Sigmoid colon (tissue), 6 donors: ENCODE measurements at regions not wholly inside any gene's neighbourhood (a gene's known extent, or its start where the extent isn't known, plus 50 kb on each side); places are given as distances from the start of the nearest gene placed in this dataset.

Experiments used
- DNase-seq: peaks from one replicate; pipeline ENCODE4 v3.0.0-alpha.2; 2019
- H3K27ac ChIP-seq, 4 donors: fragments of 200-600 bp; sonication (generic); one replicate each; pipeline ENCODE4 v1.5.1; 2016 to 2019; ENCODE audit warnings: mild to moderate bottlenecking in 1 of 4
- H3K27me3 ChIP-seq, 3 donors: fragments of 200-600 bp; sonication (generic); one replicate each; pipeline ENCODE4 v1.5.1; 2019; ENCODE audit warnings: mild to moderate bottlenecking in 1 of 3
- H3K36me3 ChIP-seq, 4 donors: fragments of 200-600 bp; sonication (generic); one replicate each; pipeline ENCODE4 v1.5.1; 2016 to 2019
- H3K4me1 ChIP-seq, 4 donors: fragments of 200-600 bp; sonication (generic); one replicate each; pipeline ENCODE4 v1.5.1; 2017 to 2019
- H3K4me3 ChIP-seq, 4 donors: fragments of 200-600 bp; sonication (generic); one replicate each; pipeline ENCODE4 v1.5.1; 2017 to 2019; ENCODE audit warnings: mild to moderate bottlenecking in 2 of 4, moderate library complexity in 1 of 4
- H3K9me3 ChIP-seq, 4 donors: fragments of 200-600 bp in 3 of 4; sonication (generic) in 3 of 4; one replicate each; pipeline versions ENCODE4 v1.5.1 to v1.6.1; 2013 to 2019
- EP300 ChIP-seq, 4 donors: sonication (generic); formaldehyde crosslinking; IDR thresholded peaks; one replicate each; pipeline ENCODE4 v1.6.1; 2017; ENCODE audit warnings: antibody characterized with exemption in 4 of 4
- POLR2A ChIP-seq, 2 donors: fragments of 450-650 bp; IDR thresholded peaks; one replicate each; pipeline ENCODE4 v1.6.1; 2016; ENCODE audit warnings: antibody characterized with exemption in 2 of 2, mild to moderate bottlenecking in 2 of 2, moderate library complexity in 2 of 2
- POLR2AphosphoS5 ChIP-seq, 4 donors: sonication (generic); formaldehyde crosslinking; IDR thresholded peaks; one replicate each; pipeline ENCODE4 v1.6.1; 2017; ENCODE audit warnings: antibody characterized with exemption in 4 of 4
- WGBS, 2 donors: extraction: QIAGEN DNeasy Blood & Tissue Kit; methylation state at CpG; one replicate each; pipeline ENCODE4 v1.1.7; 2013; 5-methylcytosine and 5-hydroxymethylcytosine counted together
- intact Hi-C: fragments of 100-400 bp; cut with DNase I; formaldehyde crosslinking; loops from one replicate; pipeline ENCODE4 v1.15.1; 2023
- TF ChIP-seq, protein P1 (sequence below), 4 experiments: fragments of 450-650 bp in 3 of 4; fragments of 200-600 bp in 1 of 4; IDR thresholded peaks; one replicate each; pipeline ENCODE4 v1.5.1; 2016 to 2019; ENCODE audit warnings: antibody characterized with exemption in 4 of 4, mild to moderate bottlenecking in 3 of 4, moderate library complexity in 2 of 4
- donor health status: healthy with polysubstance abuse.
- donor health status: healthy.

DNA sequence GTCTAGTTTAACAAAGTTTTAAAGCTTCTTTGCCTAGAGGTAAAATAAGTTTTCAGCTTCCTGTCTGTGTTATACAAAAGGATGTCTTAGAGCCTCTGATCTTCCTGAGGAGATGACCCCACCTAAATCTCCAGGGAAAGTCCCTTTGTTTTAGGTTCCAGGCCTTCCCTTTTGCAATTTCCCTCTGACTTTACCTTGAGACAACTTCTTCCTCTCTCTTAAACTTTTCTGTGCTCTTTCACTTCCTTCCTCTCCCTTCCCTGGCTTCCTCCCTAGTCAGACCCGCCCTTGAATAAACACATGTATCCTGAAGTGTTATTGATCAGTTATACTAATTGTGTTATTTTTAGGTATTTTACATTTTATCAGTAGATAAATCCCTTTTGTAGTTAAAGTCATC is 134.8 kb downstream of the DYRK2 start:
- intact Hi-C loops, result no loop called here
- H3K4me1 ChIP-seq, result peaks cover 0 to 6% (median 2%) of the 10 kb centered on the region in 4 donors
- no peak for DNase-seq

DNA sequence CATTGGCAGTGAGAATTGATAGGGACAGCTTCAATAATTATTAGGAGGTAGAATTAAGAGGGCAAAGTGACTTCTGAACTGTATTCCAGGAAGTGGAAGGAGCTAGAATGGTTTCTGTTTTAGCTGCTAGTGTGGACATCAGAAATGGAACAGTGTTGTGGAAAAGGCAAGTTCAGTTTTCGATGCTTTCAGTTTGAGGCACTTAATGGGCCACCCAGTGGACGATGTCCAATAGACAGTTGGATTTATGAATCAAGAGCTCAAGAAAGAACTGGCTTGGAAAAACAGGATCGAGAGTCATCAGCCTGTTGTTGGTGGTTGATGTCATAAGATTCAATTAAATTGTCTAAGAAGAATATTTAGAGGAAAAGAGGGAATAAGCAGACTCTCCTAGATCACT is 136.3 kb downstream of the DYRK2 start:
- H3K27ac ChIP-seq, result no peak overlapping the region
- no peaks in the 10 kb centered on the region for H3K27me3 ChIP-seq
- WGBS, 2 donors, result 81 to 87% methylated on average over 3 of the region's 3 CpGs
- H3K36me3 ChIP-seq, result no peaks in the 10 kb centered on the region
- H3K9me3 ChIP-seq, result no peaks in the 10 kb centered on the region
- no peak overlapping the region for H3K4me3 ChIP-seq
- intact Hi-C loops, result no loop called here
- peaks cover 0 to 9% (median 2%) of the 10 kb centered on the region in 4 donors for H3K4me1 ChIP-seq
- TF ChIP-seq, protein P1, sequence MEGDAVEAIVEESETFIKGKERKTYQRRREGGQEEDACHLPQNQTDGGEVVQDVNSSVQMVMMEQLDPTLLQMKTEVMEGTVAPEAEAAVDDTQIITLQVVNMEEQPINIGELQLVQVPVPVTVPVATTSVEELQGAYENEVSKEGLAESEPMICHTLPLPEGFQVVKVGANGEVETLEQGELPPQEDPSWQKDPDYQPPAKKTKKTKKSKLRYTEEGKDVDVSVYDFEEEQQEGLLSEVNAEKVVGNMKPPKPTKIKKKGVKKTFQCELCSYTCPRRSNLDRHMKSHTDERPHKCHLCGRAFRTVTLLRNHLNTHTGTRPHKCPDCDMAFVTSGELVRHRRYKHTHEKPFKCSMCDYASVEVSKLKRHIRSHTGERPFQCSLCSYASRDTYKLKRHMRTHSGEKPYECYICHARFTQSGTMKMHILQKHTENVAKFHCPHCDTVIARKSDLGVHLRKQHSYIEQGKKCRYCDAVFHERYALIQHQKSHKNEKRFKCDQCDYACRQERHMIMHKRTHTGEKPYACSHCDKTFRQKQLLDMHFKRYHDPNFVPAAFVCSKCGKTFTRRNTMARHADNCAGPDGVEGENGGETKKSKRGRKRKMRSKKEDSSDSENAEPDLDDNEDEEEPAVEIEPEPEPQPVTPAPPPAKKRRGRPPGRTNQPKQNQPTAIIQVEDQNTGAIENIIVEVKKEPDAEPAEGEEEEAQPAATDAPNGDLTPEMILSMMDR (IDR thresholded peaks at IDR 0.05), result no peak
- TF ChIP-seq POLR2A (IDR thresholded peaks at IDR 0.05) (no peak), EP300 (IDR thresholded peaks at IDR 0.05) (no peak), POLR2AphosphoS5 (IDR thresholded peaks at IDR 0.05) (no peak)
- no peak for DNase-seq

More for the DNA sequence above, 134.8 kb downstream of the DYRK2 start:
- no peak overlapping the region for H3K27ac ChIP-seq
- TF ChIP-seq POLR2AphosphoS5 (IDR thresholded peaks at IDR 0.05) (no peak), EP300 (IDR thresholded peaks at IDR 0.05) (no peak)
- TF ChIP-seq, protein P1 (IDR thresholded peaks at IDR 0.05), result no peak
- no peaks in the 10 kb centered on the region for H3K36me3 ChIP-seq
- no peaks in the 10 kb centered on the region for H3K27me3 ChIP-seq
- no peaks in the 10 kb centered on the region for H3K9me3 ChIP-seq
- 56 to 67% methylated on average over 1 of the region's 1 CpG for WGBS, 2 donors
- no peak overlapping the region for H3K4me3 ChIP-seq

DNA sequence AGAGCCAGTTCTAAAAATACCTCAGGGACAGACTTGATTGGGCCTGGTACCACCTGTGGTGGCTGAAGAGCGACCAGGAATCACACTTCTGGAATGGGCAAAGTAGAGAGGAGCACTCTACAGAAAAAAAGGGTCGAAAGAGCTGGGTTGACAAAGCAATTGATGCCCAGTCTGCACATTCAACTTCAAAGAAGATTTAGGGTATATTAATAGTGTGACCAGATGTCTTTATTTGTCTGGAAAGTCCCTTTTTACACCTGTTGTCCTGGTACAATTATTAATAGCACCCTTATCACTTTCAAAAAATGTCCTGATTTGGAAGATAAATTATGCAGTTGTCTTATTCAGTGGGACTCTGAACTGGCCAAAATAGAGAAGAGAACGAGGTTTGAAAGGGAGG is 137.5 kb downstream of the DYRK2 start:
- H3K9me3 ChIP-seq, result no peaks in the 10 kb centered on the region
- WGBS, 2 donors, result 87 to 90% methylated on average over 3 of the region's 3 CpGs
- no peak for DNase-seq

DNA sequence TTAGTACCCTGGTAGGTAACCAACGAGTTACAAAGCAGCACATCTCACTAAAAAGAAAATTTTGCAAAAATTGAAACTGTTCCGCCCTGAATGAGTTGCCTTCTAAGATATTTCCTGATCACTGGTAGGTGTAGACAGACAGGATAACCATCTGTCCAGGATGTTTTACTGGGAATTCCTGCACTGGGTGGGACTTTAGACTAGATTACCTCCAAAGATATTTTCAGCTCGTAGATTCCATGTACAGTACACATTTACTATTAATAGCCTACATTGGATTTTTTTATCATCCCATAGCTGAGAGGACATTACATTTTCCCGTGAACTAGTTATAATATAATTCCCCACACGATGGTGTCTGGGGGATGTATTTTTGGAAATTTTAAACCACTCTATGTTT is 139.6 kb downstream of the DYRK2 start:
- H3K4me1 ChIP-seq, result peaks cover 0 to 9% (median 2%) of the 10 kb centered on the region in 4 donors
- no peaks in the 10 kb centered on the region for H3K9me3 ChIP-seq
- DNase-seq, result no peak
- H3K27me3 ChIP-seq, result no peaks in the 10 kb centered on the region
- intact Hi-C loops, result no loop called here
- H3K4me3 ChIP-seq, result no peak overlapping the region
- TF ChIP-seq POLR2AphosphoS5 (IDR thresholded peaks at IDR 0.05) (no peak), EP300 (IDR thresholded peaks at IDR 0.05) (no peak), POLR2A (IDR thresholded peaks at IDR 0.05) (no peak)
- TF ChIP-seq, protein P1 (IDR thresholded peaks at IDR 0.05), result no peak
- no peak overlapping the region for H3K27ac ChIP-seq
- no peaks in the 10 kb centered on the region for H3K36me3 ChIP-seq
- 68 to 77% methylated on average over 5 of the region's 5 CpGs for WGBS, 2 donors

More for the DNA sequence above, 137.5 kb downstream of the DYRK2 start:
- no peaks in the 10 kb centered on the region for H3K27me3 ChIP-seq
- H3K36me3 ChIP-seq, result no peaks in the 10 kb centered on the region
- no peak overlapping the region for H3K27ac ChIP-seq
- H3K4me1 ChIP-seq, result peaks cover 0 to 9% (median 2%) of the 10 kb centered on the region in 4 donors
- TF ChIP-seq, protein P1 (IDR thresholded peaks at IDR 0.05), result no peak
- TF ChIP-seq EP300 (IDR thresholded peaks at IDR 0.05) (no peak), POLR2A (IDR thresholded peaks at IDR 0.05) (no peak), POLR2AphosphoS5 (IDR thresholded peaks at IDR 0.05) (no peak)
- H3K4me3 ChIP-seq, result no peak overlapping the region
- intact Hi-C loops, result no loop called here

DNA sequence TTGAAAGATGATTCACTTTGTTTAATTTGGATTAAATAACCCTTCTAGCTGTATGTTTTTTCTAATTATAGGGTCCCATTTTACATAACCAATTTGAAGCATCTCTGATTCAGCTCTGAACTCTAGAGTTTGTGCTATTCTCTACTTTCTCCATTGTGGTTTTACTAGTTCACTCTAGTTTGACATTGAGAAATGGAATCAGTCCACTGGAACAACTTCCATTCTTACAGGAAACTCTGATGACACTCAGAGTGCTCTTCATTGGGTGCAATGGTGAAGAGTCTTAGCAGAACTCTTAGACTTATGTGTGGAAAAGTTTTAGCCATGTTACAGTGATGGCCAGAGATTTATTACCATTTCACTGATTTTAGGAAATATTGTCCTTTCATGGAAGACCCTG is 140.7 kb downstream of the DYRK2 start:
- TF ChIP-seq, protein P1 (IDR thresholded peaks at IDR 0.05), result no peak
- no peak for TF ChIP-seq EP300 (IDR thresholded peaks at IDR 0.05)
- TF ChIP-seq POLR2AphosphoS5 (IDR thresholded peaks at IDR 0.05), result no peak
- TF ChIP-seq POLR2A (IDR thresholded peaks at IDR 0.05), result no peak
- Histone ChIP-seq H3K36me3 (no peaks in the 10 kb centered on the region), H3K9me3 (no peaks in the 10 kb centered on the region), H3K4me1 (peaks cover 0 to 9% (median 2%) of the 10 kb centered on the region in 4 donors), H3K27ac (no peak overlapping the region), H3K4me3 (no peak overlapping the region), H3K27me3 (no peaks in the 10 kb centered on the region)
- DNase-seq, result no peak
- intact Hi-C loops, result no loop called here
